IMR-90 (cell line): ENCODE measurements at regions not wholly inside any gene's neighbourhood (a gene's known extent, or its start where the extent isn't known, plus 50 kb on each side); places are given as distances from the start of the nearest gene placed in this dataset.

Experiments
- ATAC-seq: fragments of 200-7000 bp; cut with Tn5 transposase; 2 replicates; pipeline ENCODE4 v1.9.1; 2020; ENCODE audit warnings: low read depth, mild to moderate bottlenecking, moderate library complexity
- BruUV-seq: library from RNA; stranded (reverse); fragments of 400-500 nt; replicated peaks from 2 replicates; lab custom pipeline; 2021; lab: Mats Ljungman, UMichigan
- CTCF ChIA-PET: fragments of 300-600 bp; formaldehyde crosslinking; extraction: SDS; loops from one replicate; lab custom pipeline; 2021; ENCODE audit warnings: antibody characterized with exemption; lab: Yijun Ruan, JAX
- POLR2A ChIA-PET: fragments of 300-600 bp; sonication (Branson Sonifier 250); formaldehyde crosslinking; loops from one replicate; lab custom pipeline; 2022; ENCODE audit warnings: antibody characterized with exemption; ENCODE audit not compliant: unreplicated experiment; lab: Charles Lee
- DNase-seq: peaks from one replicate; pipeline ENCODE4 v3.0.0; 2013
- H2AFZ ChIP-seq: replicated peaks from 2 replicates; pipeline ENCODE3; 2013; ENCODE audit warnings: low read length, mild to moderate bottlenecking; ENCODE audit not compliant: poor library complexity
- H2AK5ac ChIP-seq: 2 replicates; pipeline ENCODE4 v1.6.1; 2013; ENCODE audit warnings: low read depth, low read length, inconsistent platforms
- H2AK9ac ChIP-seq: replicated peaks from 2 replicates; pipeline ENCODE3; 2013; ENCODE audit warnings: mild to moderate bottlenecking, low read depth, low read length, moderate library complexity; ENCODE audit not compliant: poor library complexity
- H2BK120ac ChIP-seq: 2 replicates; pipeline ENCODE4 v1.6.1; 2013; ENCODE audit warnings: low read depth, low read length, inconsistent platforms
- H2BK15ac ChIP-seq: 3 replicates; pipeline ENCODE4 v1.6.1; 2013; ENCODE audit warnings: low read depth, low read length, inconsistent platforms
- H2BK20ac ChIP-seq: 2 replicates; pipeline ENCODE4 v1.6.1; 2013; ENCODE audit warnings: low read depth, mild to moderate bottlenecking, inconsistent platforms, low read length, moderate library complexity
- H2BK5ac ChIP-seq: 2 replicates; pipeline ENCODE4 v1.6.1; 2013; ENCODE audit warnings: mild to moderate bottlenecking, low read depth, low read length, inconsistent platforms; ENCODE audit not compliant: poor library complexity, severe bottlenecking
- H3K14ac ChIP-seq: replicated peaks from 2 replicates; pipeline ENCODE4 v1.6.1; 2013; ENCODE audit warnings: low read depth, low read length, inconsistent platforms
- H3K18ac ChIP-seq: 2 replicates; pipeline ENCODE4 v1.6.1; 2013; ENCODE audit warnings: low read depth, low read length, control low read depth
- H3K23ac ChIP-seq: 2 replicates; pipeline ENCODE4 v1.6.1; 2013; ENCODE audit warnings: low read depth, low read length, inconsistent platforms
- H3K27ac ChIP-seq: 2 replicates; pipeline ENCODE4 v1.5.1; 2013; ENCODE audit warnings: mild to moderate bottlenecking, control low read depth, low read length; ENCODE audit not compliant: insufficient read depth
- H3K27me3 ChIP-seq: 2 replicates; pipeline ENCODE4 v1.6.1; 2013; ENCODE audit warnings: low read length; ENCODE audit not compliant: control insufficient read depth, insufficient read depth
- H3K36me3 ChIP-seq: 2 replicates; pipeline ENCODE4 v1.6.1; 2013; ENCODE audit warnings: low read length, mixed read lengths; ENCODE audit not compliant: control insufficient read depth, insufficient read depth
- H3K4ac ChIP-seq: 2 replicates; pipeline ENCODE4 v1.6.1; 2013; ENCODE audit warnings: low read depth, low read length, inconsistent platforms
- H3K4me1 ChIP-seq: 2 replicates; pipeline ENCODE4 v1.6.1; 2013; ENCODE audit warnings: low read length, mixed read lengths; ENCODE audit not compliant: control insufficient read depth, insufficient read depth
- H3K4me2 ChIP-seq: 2 replicates; pipeline ENCODE4 v1.6.1; 2013; ENCODE audit warnings: low read depth, mild to moderate bottlenecking, control low read depth, low read length, moderate library complexity
- H3K4me3 ChIP-seq: 2 replicates; pipeline ENCODE4 v1.5.1; 2013; ENCODE audit warnings: low read depth, mild to moderate bottlenecking, control low read depth, low read length, moderate library complexity; ENCODE audit not compliant: insufficient read depth
- H3K56ac ChIP-seq: 2 replicates; pipeline ENCODE4 v1.6.1; 2013; ENCODE audit warnings: low read length, inconsistent platforms; ENCODE audit not compliant: insufficient read depth; ENCODE audit errors: extremely low read depth
- H3K79me1 ChIP-seq, 2 experiments: 2 replicates each; pipeline ENCODE4 v1.6.1; 2013; ENCODE audit warnings: low read length in 2 of 2, inconsistent platforms in 1 of 2, low read depth in 1 of 2
- H3K9ac ChIP-seq: 2 replicates; pipeline ENCODE4 v1.6.1; 2013; ENCODE audit warnings: low read depth, low read length, control low read depth
- H3K9me1 ChIP-seq: 2 replicates; pipeline ENCODE4 v1.6.1; 2013; ENCODE audit warnings: low read length, inconsistent platforms; ENCODE audit not compliant: insufficient read depth
- H3K9me3 ChIP-seq: 2 replicates; pipeline ENCODE4 v1.6.1; 2013; ENCODE audit warnings: low read length; ENCODE audit not compliant: control insufficient read depth, insufficient read depth
- H4K20me1 ChIP-seq: 2 replicates; pipeline ENCODE4 v1.6.1; 2013; ENCODE audit warnings: low read length, inconsistent platforms; ENCODE audit not compliant: insufficient read depth
- H4K5ac ChIP-seq: 2 replicates; pipeline ENCODE4 v1.6.1; 2013; ENCODE audit warnings: mild to moderate bottlenecking, low read depth, low read length, control low read depth
- H4K8ac ChIP-seq, 2 experiments: 2 replicates each; pipeline ENCODE4 v1.6.1; 2013; ENCODE audit warnings: low read depth in 2 of 2, low read length in 2 of 2, control low read depth in 1 of 2, inconsistent platforms in 1 of 2
- H4K91ac ChIP-seq: 2 replicates; pipeline ENCODE4 v1.6.1; 2013; ENCODE audit warnings: low read depth, low read length, inconsistent platforms; ENCODE audit not compliant: insufficient read depth
- BHLHE40 ChIP-seq: fragments of 150-350 bp; IDR thresholded peaks from 2 replicates; pipeline ENCODE4 v1.6.1; 2016; ENCODE audit warnings: mild to moderate bottlenecking, low read depth, low read length
- CEBPB ChIP-seq: IDR thresholded peaks from 2 replicates; pipeline ENCODE4 v1.6.1; 2012; ENCODE audit warnings: low read depth, low read length, improper control_type of control experiment
- CHD1 ChIP-seq: IDR thresholded peaks from 2 replicates; pipeline ENCODE4 v1.6.1; 2012; ENCODE audit warnings: low read depth, low read length, improper control_type of control experiment
- CTCF ChIP-seq: conservative IDR thresholded peaks from 2 replicates; pipeline ENCODE4 v1.5.1; 2012; ENCODE audit warnings: mild to moderate bottlenecking, low read depth, low read length, improper control_type of control experiment
- ELK1 ChIP-seq: fragments of 150-350 bp; IDR thresholded peaks from 2 replicates; pipeline ENCODE4 v1.6.1; 2016; ENCODE audit warnings: low read depth, mild to moderate bottlenecking, low read length, moderate library complexity, borderline replicate concordance
- FOS ChIP-seq: fragments of 150-350 bp; IDR thresholded peaks from 2 replicates; pipeline ENCODE4 v1.6.1; 2016; ENCODE audit warnings: low read depth, low read length
- MAFK ChIP-seq: IDR thresholded peaks from 2 replicates; pipeline ENCODE4 v1.6.1; 2012; ENCODE audit warnings: low read depth, low read length, improper control_type of control experiment
- MAZ ChIP-seq: IDR thresholded peaks from 2 replicates; pipeline ENCODE4 v1.6.1; 2012; ENCODE audit warnings: low read depth, mild to moderate bottlenecking, low read length, improper control_type of control experiment, moderate library complexity, borderline replicate concordance
- MXI1 ChIP-seq: IDR thresholded peaks from 2 replicates; pipeline ENCODE4 v1.6.1; 2012; ENCODE audit warnings: low read depth, mild to moderate bottlenecking, low read length, moderate library complexity, borderline replicate concordance
- RAD21 ChIP-seq: IDR thresholded peaks from 2 replicates; pipeline ENCODE4 v1.6.1; 2012; ENCODE audit warnings: low read length, improper control_type of control experiment
- RCOR1 ChIP-seq: IDR thresholded peaks from 2 replicates; pipeline ENCODE4 v1.6.1; 2012; ENCODE audit warnings: mild to moderate bottlenecking, low read length, improper control_type of control experiment; ENCODE audit not compliant: insufficient replicate concordance
- RFX5 ChIP-seq: IDR thresholded peaks from 2 replicates; pipeline ENCODE4 v1.8.0; 2012; ENCODE audit warnings: low read depth, mild to moderate bottlenecking, low read length, moderate library complexity
- SMC3 ChIP-seq: fragments of 150-350 bp; IDR thresholded peaks from 2 replicates; pipeline ENCODE4 v1.6.1; 2016; ENCODE audit warnings: low read depth, mild to moderate bottlenecking, antibody characterized with exemption, low read length, moderate library complexity
- WGBS, 2 experiments: methylation state at CpG; one replicate each; pipeline versions ENCODE4 v1.1.5 to v1.1.7; 2013; ENCODE audit warnings: missing lambda C conversion rate in 2 of 2; ENCODE audit not compliant: insufficient read length in 1 of 2; ENCODE audit errors: extremely low coverage in 2 of 2; 5-methylcytosine and 5-hydroxymethylcytosine counted together
- dilution Hi-C: fragments of 300-500 bp; cut with HindIII; formaldehyde crosslinking; loops from one replicate; pipeline ENCODE4 v1.14.3; 2018; ENCODE audit warnings: low sequenced_read_pairs; ENCODE audit not compliant: unreplicated experiment
- in situ Hi-C: fragments of 300-500 bp; cut with MboI; formaldehyde crosslinking; loops from 3 replicates; pipeline ENCODE4 v1.14.3; 2019; ENCODE audit warnings: low sequenced_read_pairs, inconsistent platforms, mixed read lengths
- intact Hi-C: fragments of 100-400 bp; cut with micrococcal nuclease; formaldehyde crosslinking; loops from 2 replicates; pipeline ENCODE4 v1.10.0; 2022
- TF ChIP-seq, protein P1 (sequence below): fragments of 150-350 bp; IDR thresholded peaks from 2 replicates; pipeline ENCODE4 v1.6.1; 2017; ENCODE audit warnings: mild to moderate bottlenecking, antibody characterized with exemption, low read length, low read depth

- BruUV-seq, result no TSS peak
- no peak overlapping the region for H3K56ac ChIP-seq
- H3K23ac ChIP-seq, result no peak overlapping the region
- no peak overlapping the region for H2BK20ac ChIP-seq
- H3K4me3 ChIP-seq, result no peak overlapping the region
- CTCF ChIA-PET, result no interaction called here
- no peaks in the 10 kb centered on the region for H4K20me1 ChIP-seq
- dilution Hi-C loops (no loop called here), intact Hi-C loops (no loop called here), in situ Hi-C loops (no loop called here)
- H3K27ac ChIP-seq, result no peak overlapping the region
- POLR2A ChIA-PET, result no interaction called here
- no peak overlapping the region for H4K91ac ChIP-seq
- H3K9ac ChIP-seq, result no peak overlapping the region
- H2BK120ac ChIP-seq, result no peak overlapping the region
- H3K18ac ChIP-seq, result no peak overlapping the region
- no peaks in the 10 kb centered on the region for H3K4me1 ChIP-seq
- ATAC-seq (no peak), DNase-seq (no peak)
- H3K9me1 ChIP-seq, result no peaks in the 10 kb centered on the region; the same call in 1 of the 2 replicates
- TF ChIP-seq FOS, result no peak
- no peak for TF ChIP-seq CTCF
- no peak for TF ChIP-seq CEBPB
- no peak for TF ChIP-seq MAZ
- TF ChIP-seq RFX5, result no peak
- no peak for TF ChIP-seq MXI1
- TF ChIP-seq RCOR1, result no peak
- no peak for TF ChIP-seq MAFK
- TF ChIP-seq SMC3, result no peak
- TF ChIP-seq CHD1, result no peak
- TF ChIP-seq RAD21, result no peak
- TF ChIP-seq, protein P1, sequence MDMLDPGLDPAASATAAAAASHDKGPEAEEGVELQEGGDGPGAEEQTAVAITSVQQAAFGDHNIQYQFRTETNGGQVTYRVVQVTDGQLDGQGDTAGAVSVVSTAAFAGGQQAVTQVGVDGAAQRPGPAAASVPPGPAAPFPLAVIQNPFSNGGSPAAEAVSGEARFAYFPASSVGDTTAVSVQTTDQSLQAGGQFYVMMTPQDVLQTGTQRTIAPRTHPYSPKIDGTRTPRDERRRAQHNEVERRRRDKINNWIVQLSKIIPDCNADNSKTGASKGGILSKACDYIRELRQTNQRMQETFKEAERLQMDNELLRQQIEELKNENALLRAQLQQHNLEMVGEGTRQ, result no peak
- no peak for TF ChIP-seq BHLHE40
- TF ChIP-seq ELK1, result no peak
- no peak overlapping the region for H2BK5ac ChIP-seq
- H3K9me3 ChIP-seq, result peaks cover 6% of the 10 kb centered on the region
- 82% methylated on average over 2 of the region's 5 CpGs; no CpG with 5 or more reads in 1 of the 2 experiments for WGBS, 2 experiments
- H2AFZ ChIP-seq, result no peak overlapping the region
- H3K14ac ChIP-seq, result no peak overlapping the region
- H2AK5ac ChIP-seq, result no peak overlapping the region
- no peaks in the 10 kb centered on the region for H3K36me3 ChIP-seq
- no peak overlapping the region for H4K8ac ChIP-seq
- H3K4me2 ChIP-seq, result no peak overlapping the region
- no peak overlapping the region for H2AK9ac ChIP-seq
- H3K27me3 ChIP-seq, result peaks cover 8% of the 10 kb centered on the region
- H3K4ac ChIP-seq, result no peak overlapping the region
- no peak overlapping the region for H2BK15ac ChIP-seq
- H3K79me1 ChIP-seq, result no peaks in the 10 kb centered on the region
- H4K5ac ChIP-seq, result no peak overlapping the region
These were observed 126.9 kb downstream of the RPS24 start for GRCh38 chr10:78160591-78160990.
